K562 (cell line): ENCODE measurements at regions not wholly inside any gene's neighbourhood (a gene's known extent, or its start where the extent isn't known, plus 50 kb on each side); places are given as distances from the start of the nearest gene placed in this dataset.

Experiments
- ASH1L ChIP-seq: fragments of 450-650 bp; IDR thresholded peaks from 2 replicates; pipeline ENCODE4 v1.6.1; 2018; ENCODE audit warnings: borderline replicate concordance, mild to moderate bottlenecking, low read depth; ENCODE audit not compliant: partially characterized antibody
- ATF3 ChIP-seq, 2 experiments: fragments of 450-650 bp in 1 of 2; sonication (generic) in 1 of 2; formaldehyde crosslinking in 1 of 2; IDR thresholded peaks in 1 of 2; conservative IDR thresholded peaks in 1 of 2; 2 replicates each; pipeline versions ENCODE4 v1.6.1 to v1.8.1; 2016 to 2023; ENCODE audit warnings: mild to moderate bottlenecking in 2 of 2, moderate library complexity in 2 of 2, inconsistent platforms in 1 of 2, missing genetic modification reagents in 1 of 2
- CUX1 ChIP-seq: fragments of 200-800 bp; sonication (Bioruptor generic); IDR thresholded peaks from 2 replicates; pipeline ENCODE4 v1.6.1; 2016; ENCODE audit warnings: missing genetic modification characterization, missing compliant biosample characterization
- E2F3 ChIP-seq: fragments of 250-450 bp; sonication (Bioruptor Pico); IDR thresholded peaks from 2 replicates; pipeline ENCODE4 v1.4.0; 2020; ENCODE audit warnings: mild to moderate bottlenecking
- HLTF ChIP-seq: fragments of 450-650 bp; IDR thresholded peaks from 2 replicates; pipeline ENCODE4 v1.6.1; 2016
- IRF9 ChIP-seq: fragments of 450-650 bp; IDR thresholded peaks from 2 replicates; pipeline ENCODE4 v1.6.1; 2016; ENCODE audit warnings: missing biosample characterization, missing genetic modification characterization
- STAT6 ChIP-seq: sonication (generic); formaldehyde crosslinking; IDR thresholded peaks from 2 replicates; pipeline ENCODE4 v1.8.1; 2023; ENCODE audit warnings: mild to moderate bottlenecking, missing genetic modification reagents
- ZMIZ1 ChIP-seq, 2 experiments: fragments of 150-350 bp in 1 of 2; IDR thresholded peaks; 2 replicates each; pipeline ENCODE4 v1.6.1; 2012 to 2016; ENCODE audit warnings: low read depth in 2 of 2, low read length in 2 of 2, mild to moderate bottlenecking in 1 of 2, moderate library complexity in 1 of 2
- ZNF146 ChIP-seq: IDR thresholded peaks from one replicate; pipeline ENCODE4 v1.6.1; 2018; ENCODE audit warnings: missing compliant biosample characterization; ENCODE audit not compliant: unreplicated experiment

- no peak for TF ChIP-seq CUX1 (CRISPR knock-in tag)
- no peak for TF ChIP-seq E2F3 (CRISPR knock-in tag)
- no peak for TF ChIP-seq ZMIZ1 (IDR thresholded peaks at IDR 0.05; ENCODE audit: low read depth in 2 of 2, low read length in 2 of 2)
- no peak for TF ChIP-seq ASH1L
- TF ChIP-seq HLTF = no peak
- TF ChIP-seq IRF9 (tag) = no peak
- TF ChIP-seq ATF3 (IDR thresholded peaks at IDR 0.05) = no peak
- TF ChIP-seq ATF3 (CRISPR knock-in tag; conservative IDR thresholded peaks at IDR 0.05) = no peak
- no peak for TF ChIP-seq ZNF146 (CRISPR knock-in tag)
- no peak for TF ChIP-seq STAT6 (CRISPR knock-in tag)
These were observed 1367.5 kb downstream of the AACS start (continued) for GRCh38 chr12:126432780-126433179.
